ENCODE measurements at regions not wholly inside any gene's neighbourhood (a gene's known extent, or its start where the extent isn't known, plus 50 kb on each side); places are given as distances from the start of the nearest gene placed in this dataset.

GRCh38 chr5:3186736-3187405, 408.8 kb upstream of the IRX1 start:
- H3K36me3 ChIP-seq (ENCODE audit: low read depth, low read length), result no peaks in the 10 kb centered on the region
- no peaks in the 10 kb centered on the region for H3K9me2 ChIP-seq (replicated peaks; ENCODE audit: low read length)
- intact Hi-C loops (cut with micrococcal nuclease), result no loop called here
- CTCF ChIA-PET, result no interaction called here
- no peaks in the 10 kb centered on the region for H3K79me2 ChIP-seq (ENCODE audit: low read length)
- H3K4me1 ChIP-seq (ENCODE audit: insufficient read depth, low read length), result no peaks in the 10 kb centered on the region
- DNase-seq (no peak), ATAC-seq (no peak)
- no peak overlapping the region for H3K27ac ChIP-seq (ENCODE audit: low read length)
- no peaks in the 10 kb centered on the region for H4K20me1 ChIP-seq (ENCODE audit: low read length)
- H2AFZ ChIP-seq (ENCODE audit: low read length), result no peak overlapping the region
- TF ChIP-seq CTCF (conservative IDR thresholded peaks at IDR 0.05; ENCODE audit: low read depth, low read length), result no peak
- no TSS peak for BruUV-seq (replicated peaks)
- peaks cover 68% of the 10 kb centered on the region for H3K27me3 ChIP-seq (ENCODE audit: low read length)
- H3K4me2 ChIP-seq (ENCODE audit: low read length), result no peak overlapping the region
- no peak overlapping the region for H3K9ac ChIP-seq (ENCODE audit: low read length)
- H3K9me3 ChIP-seq (ENCODE audit: low read length), result no peaks in the 10 kb centered on the region
- no peak overlapping the region for H3K4me3 ChIP-seq (ENCODE audit: low read length)
- POLR2A ChIA-PET (ENCODE audit: unreplicated experiment), result no interaction called here
- H3F3A ChIP-seq (ENCODE audit: low read length, unreplicated experiment), result no peaks in the 10 kb centered on the region

GRCh38 chr5:3186156-3186555, 409.5 kb upstream of the IRX1 start:
- Histone ChIP-seq H4K20me1 (ENCODE audit: low read length) (no peaks in the 10 kb centered on the region), H3K79me2 (ENCODE audit: low read length) (no peaks in the 10 kb centered on the region), H3K36me3 (ENCODE audit: low read depth, low read length) (no peaks in the 10 kb centered on the region), H3K27me3 (ENCODE audit: low read length) (peaks cover 66% of the 10 kb centered on the region), H3F3A (ENCODE audit: low read length, unreplicated experiment) (no peaks in the 10 kb centered on the region), H3K27ac (ENCODE audit: low read length) (no peak overlapping the region), H3K9ac (ENCODE audit: low read length) (no peak overlapping the region), H3K9me2 (replicated peaks; ENCODE audit: low read length) (no peaks in the 10 kb centered on the region), H2AFZ (ENCODE audit: low read length) (no peak overlapping the region), H3K4me3 (ENCODE audit: low read length) (no peak overlapping the region), H3K4me2 (ENCODE audit: low read length) (no peak overlapping the region), H3K9me3 (ENCODE audit: low read length) (no peaks in the 10 kb centered on the region), H3K4me1 (ENCODE audit: insufficient read depth, low read length) (no peaks in the 10 kb centered on the region)
- ChIA-PET POLR2A (ENCODE audit: unreplicated experiment) (no interaction called here), CTCF (no interaction called here)
- BruUV-seq (replicated peaks), result no TSS peak
- intact Hi-C loops (cut with micrococcal nuclease), result no loop called here
- DNase-seq (no peak), ATAC-seq (no peak)
- TF ChIP-seq EZH2 (IDR thresholded peaks at IDR 0.05; ENCODE audit: low read length, unreplicated experiment) (no peak), EZH2phosphoT487 (IDR thresholded peaks at IDR 0.05; ENCODE audit: borderline replicate concordance, low read length) (no peak), CTCF (conservative IDR thresholded peaks at IDR 0.05; ENCODE audit: low read depth, low read length) (no peak)

GRCh38 chr5:3185488-3185887, 410.1 kb upstream of the IRX1 start:
- Histone ChIP-seq H2AFZ (ENCODE audit: low read length) (no peak overlapping the region), H3K4me1 (ENCODE audit: insufficient read depth, low read length) (no peaks in the 10 kb centered on the region), H3K9ac (ENCODE audit: low read length) (no peak overlapping the region), H4K20me1 (ENCODE audit: low read length) (no peaks in the 10 kb centered on the region), H3K4me3 (ENCODE audit: low read length) (no peak overlapping the region), H3K27ac (ENCODE audit: low read length) (no peak overlapping the region), H3K36me3 (ENCODE audit: low read depth, low read length) (no peaks in the 10 kb centered on the region), H3K4me2 (ENCODE audit: low read length) (no peak overlapping the region), H3K9me3 (ENCODE audit: low read length) (no peaks in the 10 kb centered on the region), H3F3A (ENCODE audit: low read length, unreplicated experiment) (no peaks in the 10 kb centered on the region), H3K27me3 (ENCODE audit: low read length) (peaks cover 68% of the 10 kb centered on the region), H3K79me2 (ENCODE audit: low read length) (no peaks in the 10 kb centered on the region), H3K9me2 (replicated peaks; ENCODE audit: low read length) (no peaks in the 10 kb centered on the region)
- no peak for TF ChIP-seq CTCF (conservative IDR thresholded peaks at IDR 0.05; ENCODE audit: low read depth, low read length)
- TF ChIP-seq EZH2 (IDR thresholded peaks at IDR 0.05; ENCODE audit: low read length, unreplicated experiment), result no peak
- no peak for TF ChIP-seq EZH2phosphoT487 (IDR thresholded peaks at IDR 0.05; ENCODE audit: borderline replicate concordance, low read length)
- ChIA-PET POLR2A (ENCODE audit: unreplicated experiment) (no interaction called here), CTCF (no interaction called here)
- intact Hi-C loops (cut with micrococcal nuclease), result no loop called here
- ATAC-seq (no peak), DNase-seq (no peak)
- no TSS peak for BruUV-seq (replicated peaks)
